ENCODE measurements at regions not wholly inside any gene's neighbourhood (a gene's known extent, or its start where the extent isn't known, plus 50 kb on each side); places are given as distances from the start of the nearest gene placed in this dataset.

- H3K27ac ChIP-seq (replicated peaks in 1 of 4), result no peak overlapping the region
- DNase-seq (ENCODE audit: extremely low spot score), result no peak
- no peaks in the 10 kb centered on the region for H3K27me3 ChIP-seq
- H3K4me1 ChIP-seq, result no peaks in the 10 kb centered on the region
- H3K36me3 ChIP-seq, result no peaks in the 10 kb centered on the region
- H3K9me3 ChIP-seq, result no peaks in the 10 kb centered on the region
- intact Hi-C loops (cut with DNase I), result no loop called here
- TF ChIP-seq POLR2AphosphoS5 (IDR thresholded peaks at IDR 0.05) (no peak), POLR2A (IDR thresholded peaks at IDR 0.05; ENCODE audit: low read depth) (no peak), CTCF (IDR thresholded peaks at IDR 0.05) (no peak), EP300 (IDR thresholded peaks at IDR 0.05) (no peak)
- H3K4me3 ChIP-seq, result no peak overlapping the region
- WGBS, result 57% methylated on average over 1 of the region's 1 CpG
Measured at GRCh38 chr1:218112862-218113261, 172.2 kb upstream of the RRP15 start.

GRCh38 chr1:218123968-218124367 is 161.1 kb upstream of the RRP15 start:
- Histone ChIP-seq H3K27me3 (no peaks in the 10 kb centered on the region), H3K4me3 (no peak overlapping the region), H3K36me3 (no peaks in the 10 kb centered on the region), H3K9me3 (no peaks in the 10 kb centered on the region), H3K4me1 (no peaks in the 10 kb centered on the region), H3K27ac (replicated peaks in 1 of 4) (no peak overlapping the region)
- TF ChIP-seq POLR2AphosphoS5 (IDR thresholded peaks at IDR 0.05) (no peak), POLR2A (IDR thresholded peaks at IDR 0.05; ENCODE audit: low read depth) (no peak), CTCF (IDR thresholded peaks at IDR 0.05) (no peak)
- no peak for DNase-seq (ENCODE audit: extremely low spot score)
- WGBS, result 59% methylated on average over 4 of the region's 4 CpGs
- intact Hi-C loops (cut with DNase I), result no loop called here

GRCh38 chr1:218135371-218135770 is 149.7 kb upstream of the RRP15 start:
- no peaks in the 10 kb centered on the region for H3K27me3 ChIP-seq
- H3K27ac ChIP-seq (replicated peaks in 1 of 4), result no peak overlapping the region
- H3K4me1 ChIP-seq, result no peaks in the 10 kb centered on the region
- peaks cover 0 to 12% (median 4%) of the 10 kb centered on the region in 4 donors for H3K9me3 ChIP-seq
- TF ChIP-seq POLR2AphosphoS5 (IDR thresholded peaks at IDR 0.05), result no peak
- TF ChIP-seq CTCF (IDR thresholded peaks at IDR 0.05), result no peak
- no peak for TF ChIP-seq EP300 (IDR thresholded peaks at IDR 0.05)
- H3K4me3 ChIP-seq, result no peak overlapping the region
- H3K36me3 ChIP-seq, result no peaks in the 10 kb centered on the region
- 71% methylated on average over 6 of the region's 6 CpGs for WGBS
- intact Hi-C loops (cut with DNase I), result no loop called here
- DNase-seq (ENCODE audit: extremely low spot score), result no peak

GRCh38 chr1:218139761-218140160 is 145.3 kb upstream of the RRP15 start:
- no peak overlapping the region for H3K27ac ChIP-seq (replicated peaks in 1 of 4)
- H3K9me3 ChIP-seq, result no peaks in the 10 kb centered on the region
- no peak overlapping the region for H3K4me3 ChIP-seq
- no peak for TF ChIP-seq CTCF (IDR thresholded peaks at IDR 0.05)
- TF ChIP-seq EP300 (IDR thresholded peaks at IDR 0.05), result no peak
- no peak for TF ChIP-seq POLR2A (IDR thresholded peaks at IDR 0.05; ENCODE audit: low read depth)
- TF ChIP-seq POLR2AphosphoS5 (IDR thresholded peaks at IDR 0.05), result no peak
- intact Hi-C loops (cut with DNase I), result no loop called here
- H3K27me3 ChIP-seq, result no peaks in the 10 kb centered on the region
- no peak for DNase-seq (ENCODE audit: extremely low spot score)
- H3K36me3 ChIP-seq, result no peaks in the 10 kb centered on the region
- no peaks in the 10 kb centered on the region for H3K4me1 ChIP-seq
- WGBS, result 78% methylated on average over 4 of the region's 4 CpGs

GRCh38 chr1:218156595-218156994 is 128.5 kb upstream of the RRP15 start:
- Histone ChIP-seq H3K9me3 (no peaks in the 10 kb centered on the region), H3K36me3 (no peaks in the 10 kb centered on the region), H3K27ac (replicated peaks in 1 of 4) (no peak overlapping the region), H3K4me1 (no peaks in the 10 kb centered on the region), H3K27me3 (no peaks in the 10 kb centered on the region), H3K4me3 (no peak overlapping the region)
- intact Hi-C loops (cut with DNase I), result no loop called here
- 21% methylated on average over 15 of the region's 15 CpGs for WGBS
- no peak for TF ChIP-seq POLR2AphosphoS5 (IDR thresholded peaks at IDR 0.05)
- TF ChIP-seq EP300 (IDR thresholded peaks at IDR 0.05), result no peak
- no peak for TF ChIP-seq POLR2A (IDR thresholded peaks at IDR 0.05; ENCODE audit: low read depth)
- no peak for TF ChIP-seq CTCF (IDR thresholded peaks at IDR 0.05)
- no peak for DNase-seq (ENCODE audit: extremely low spot score)

Measured in esophagus muscularis mucosa (tissue), 4 donors.